GM12878 (cell line): ENCODE measurements at regions not wholly inside any gene's neighbourhood (a gene's known extent, or its start where the extent isn't known, plus 50 kb on each side); places are given as distances from the start of the nearest gene placed in this dataset.

Source experiments
- ATAC-seq: fragments of 200-7000 bp; cut with Tn5 transposase; 3 replicates; pipeline ENCODE4 v1.9.1; 2020; ENCODE audit warnings: mild to moderate bottlenecking, moderate library complexity
- BruUV-seq: library from RNA; stranded (reverse); fragments of 400-500 nt; replicated peaks from 2 replicates; lab custom pipeline; 2021; lab: Mats Ljungman, UMichigan
- CTCF ChIA-PET: fragments of 300-600 bp; sonication (Branson Sonifier 250); formaldehyde crosslinking; extraction: SDS; loops from one replicate; lab custom pipeline; 2021; ENCODE audit warnings: inconsistent platforms; lab: Yijun Ruan, JAX
- POLR2A ChIA-PET: fragments of 350-600 bp; formaldehyde crosslinking; extraction: SDS; loops from one replicate; lab custom pipeline; 2021; ENCODE audit warnings: inconsistent platforms; lab: Charles Lee
- RAD21 ChIA-PET: fragments of 300-600 bp; sonication (Branson Sonifier 250); formaldehyde crosslinking; loops from one replicate; lab custom pipeline; 2023; ENCODE audit warnings: antibody characterized with exemption; ENCODE audit not compliant: unreplicated experiment; lab: Charles Lee
- SMC1A ChIA-PET: fragments of 300-600 bp; sonication (Branson Sonifier 250); formaldehyde crosslinking; loops from one replicate; lab custom pipeline; 2023; ENCODE audit not compliant: unreplicated experiment, uncharacterized antibody; lab: Charles Lee
- DNase-seq: peaks from one replicate; pipeline ENCODE4 v3.0.0-alpha.2; 2011; ENCODE audit warnings: low read depth, low spot score
- FAIRE-seq: peaks from 3 replicates; lab custom pipeline; 2011; peaks lifted over from hg19 to GRCh38; lab: Jason Lieb, UNC
- H2AFZ ChIP-seq: 2 replicates; pipeline ENCODE4 v1.6.0; 2011; ENCODE audit warnings: low read depth, low read length, control low read depth; ENCODE audit not compliant: control insufficient read depth
- H3K27ac ChIP-seq: 2 replicates; pipeline ENCODE4 v1.5.1; 2011; ENCODE audit warnings: control low read depth; ENCODE audit not compliant: control insufficient read depth, insufficient read depth
- H3K27me3 ChIP-seq, 2 experiments: replicated peaks in 1 of 2; 2 replicates each; pipeline versions ENCODE4 v1.6.0 to v1.6.1; 2011; ENCODE audit warnings: low read length in 1 of 2; ENCODE audit not compliant: control insufficient read depth in 2 of 2, insufficient read depth in 2 of 2
- H3K36me3 ChIP-seq, 2 experiments: 2 replicates each; pipeline ENCODE4 v1.5.1; 2011; ENCODE audit warnings: low read length in 1 of 2; ENCODE audit not compliant: control insufficient read depth in 2 of 2, insufficient read depth in 2 of 2
- H3K4me1 ChIP-seq: 2 replicates; pipeline ENCODE4 v1.6.1; 2011; ENCODE audit warnings: mild to moderate bottlenecking, low read length, moderate library complexity, mixed read lengths; ENCODE audit not compliant: control insufficient read depth, insufficient read depth
- H3K4me2 ChIP-seq: 2 replicates; pipeline ENCODE4 v1.6.0; 2011; ENCODE audit warnings: control low read depth; ENCODE audit not compliant: control insufficient read depth, insufficient read depth
- H3K4me3 ChIP-seq: fragments of 200-600 bp; sonication (generic); 2 replicates; pipeline ENCODE4 v1.5.1; 2016
- H3K79me2 ChIP-seq: 2 replicates; pipeline ENCODE4 v1.6.0; 2011; ENCODE audit warnings: low read length; ENCODE audit not compliant: control insufficient read depth, insufficient read depth
- H3K9ac ChIP-seq: 2 replicates; pipeline ENCODE4 v1.8.0; 2011; ENCODE audit warnings: low read length, control low read depth, mixed read lengths; ENCODE audit not compliant: control insufficient read depth, insufficient read depth
- H3K9me3 ChIP-seq: replicated peaks from 3 replicates; pipeline ENCODE4 v1.5.1; 2011; ENCODE audit warnings: mild to moderate bottlenecking, low read length; ENCODE audit not compliant: control insufficient read depth, insufficient read depth
- H4K20me1 ChIP-seq: 2 replicates; pipeline ENCODE4 v1.6.0; 2011; ENCODE audit not compliant: control insufficient read depth, insufficient read depth
- ETV6 ChIP-seq, 2 experiments: fragments of 450-650 bp in 1 of 2; IDR thresholded peaks in 1 of 2; conservative IDR thresholded peaks in 1 of 2; 2 replicates each; pipeline ENCODE4 v1.6.1; 2014; ENCODE audit warnings: antibody characterized with exemption in 1 of 2, borderline replicate concordance in 1 of 2, low read depth in 1 of 2, mild to moderate bottlenecking in 1 of 2, moderate library complexity in 1 of 2
- HCFC1 ChIP-seq: fragments of 150-350 bp; IDR thresholded peaks from 2 replicates; pipeline ENCODE4 v1.6.1; 2014; ENCODE audit warnings: low read length
- HSF1 ChIP-seq: fragments of 150-350 bp; IDR thresholded peaks from 2 replicates; pipeline ENCODE4 v1.6.1; 2014; ENCODE audit warnings: mild to moderate bottlenecking, low read depth, low read length
- TBL1XR1 ChIP-seq: IDR thresholded peaks from 2 replicates; pipeline ENCODE4 v1.6.1; 2012; ENCODE audit warnings: low read depth, low read length, improper control_type of control experiment
- ZNF384 ChIP-seq: IDR thresholded peaks from 2 replicates; pipeline ENCODE4 v1.6.1; 2012; ENCODE audit warnings: low read depth, mild to moderate bottlenecking, low read length, improper control_type of control experiment, borderline replicate concordance
- WGBS: methylation state at CpG from one replicate; pipeline ENCODE4 v1.1.6; 2016; ENCODE audit warnings: low lambda C conversion rate; ENCODE audit not compliant: insufficient replicate concordance, insufficient coverage; ENCODE audit errors: missing lambda C conversion rate; 5-methylcytosine and 5-hydroxymethylcytosine counted together
- in situ Hi-C: fragments of 300-500 bp; cut with MboI; formaldehyde crosslinking; loops from 9 replicates; pipeline ENCODE4 v1.14.3; 2018; ENCODE audit warnings: mixed read lengths
- intact Hi-C: fragments of 100-400 bp; cut with micrococcal nuclease; formaldehyde crosslinking; loops from one replicate; pipeline ENCODE4 v1.14.2; 2022; ENCODE audit not compliant: unreplicated experiment

DNA sequence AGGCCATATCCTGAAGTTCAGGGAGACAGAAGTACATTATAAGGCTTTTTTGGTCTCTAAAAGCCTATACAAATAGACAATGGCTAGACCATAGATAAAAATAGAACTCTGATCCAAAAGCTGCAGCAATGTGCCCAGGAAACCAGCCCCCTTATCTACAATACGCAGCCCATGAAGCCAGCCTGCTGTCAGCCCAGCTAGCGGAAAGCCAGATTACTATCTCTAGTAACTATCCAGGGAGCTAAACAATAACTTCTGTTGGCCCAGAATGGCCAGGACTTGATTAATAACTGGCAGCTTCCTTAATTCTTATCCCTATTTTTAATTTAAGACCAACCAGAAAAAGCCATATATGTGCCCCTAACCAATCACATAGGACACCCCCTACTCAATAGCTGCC lies 160.4 kb upstream of the SMLR1 start:
- Histone ChIP-seq H3K27ac (no peak overlapping the region), H3K79me2 (no peaks in the 10 kb centered on the region), H3K9ac (no peak overlapping the region), H3K9me3 (no peaks in the 10 kb centered on the region), H3K4me3 (no peak overlapping the region), H2AFZ (no peak overlapping the region), H3K27me3 (no peaks in the 10 kb centered on the region), H4K20me1 (no peaks in the 10 kb centered on the region), H3K4me2 (no peak overlapping the region), H3K36me3 (no peaks in the 10 kb centered on the region), H3K4me1 (no peaks in the 10 kb centered on the region)
- no TSS peak for BruUV-seq
- ChIA-PET CTCF (no interaction called here), POLR2A (no interaction called here), SMC1A (interaction anchor here (0.8 to 1.8 kb wide), 5 partner anchors 12 to 286 kb away, joined by 3 to 5 read pairs (median 3); no protein-coding TSS in a partner anchor), RAD21 (interaction anchor here (1.2 kb wide), 1 partner anchor 9 kb away, joined by 3 read pairs; no protein-coding TSS in a partner anchor)
- ATAC-seq, result no peak
- FAIRE-seq, result no peak
- TF ChIP-seq ETV6 (conservative IDR thresholded peaks at IDR 0.05 in 1 of 2, IDR thresholded peaks at IDR 0.05 in 1 of 2; ENCODE audit: borderline replicate concordance in 1 of 2, low read depth in 1 of 2), result no peak
- DNase-seq, result no peak
- in situ Hi-C loops (no loop called here), intact Hi-C loops (no loop called here)
- WGBS, result 86% methylated on average over 2 of the region's 2 CpGs

- ATAC-seq (no peak), FAIRE-seq (no peak), DNase-seq (no peak)
- H3K9ac ChIP-seq, result no peak overlapping the region
- H4K20me1 ChIP-seq, result no peaks in the 10 kb centered on the region
- no peak overlapping the region for H3K27ac ChIP-seq
- no peaks in the 10 kb centered on the region for H3K27me3 ChIP-seq
- no peaks in the 10 kb centered on the region for H3K79me2 ChIP-seq
- ChIA-PET SMC1A (no interaction called here), POLR2A (no interaction called here), RAD21 (no interaction called here), CTCF (no interaction called here)
- intact Hi-C loops (no loop called here), in situ Hi-C loops (no loop called here)
- H3K4me1 ChIP-seq, result no peaks in the 10 kb centered on the region
- TF ChIP-seq HSF1 (no peak), ZNF384 (no peak), HCFC1 (no peak), TBL1XR1 (no peak)
- H2AFZ ChIP-seq, result no peak overlapping the region
- H3K9me3 ChIP-seq, result no peaks in the 10 kb centered on the region; the same call in 2 of the 3 replicates
- BruUV-seq, result no TSS peak
- no peak overlapping the region for H3K4me2 ChIP-seq
- H3K36me3 ChIP-seq, result no peaks in the 10 kb centered on the region
- H3K4me3 ChIP-seq, result no peak overlapping the region
- 27% methylated on average over 6 of the region's 6 CpGs for WGBS
Observed at GRCh38 chr6:130670142-130670541, 157.1 kb upstream of the SMLR1 start.
